GM19452 (cell line): ENCODE measurements at regions not wholly inside any gene's neighbourhood (a gene's known extent, or its start where the extent isn't known, plus 50 kb on each side); places are given as distances from the start of the nearest gene placed in this dataset.

Experiments
- ATAC-seq: cut with Tn5 transposase; IDR thresholded peaks from one replicate; pipeline ENCODE4 v1.9.1; 2021; ENCODE audit not compliant: unreplicated experiment

GRCh38 chr3:162170581-162170980 is 674.0 kb downstream of the OTOL1 start:
- no peak for ATAC-seq

GRCh38 chr3:162171970-162172369 is 675.4 kb downstream of the OTOL1 start:
- ATAC-seq = no peak

- no peak for ATAC-seq
These were observed 678.5 kb downstream of the OTOL1 start for GRCh38 chr3:162175145-162175544.

GRCh38 chr3:162175878-162176277 is 679.3 kb downstream of the OTOL1 start:
- no peak for ATAC-seq

GRCh38 chr3:162183440-162183839 is 686.8 kb downstream of the OTOL1 start:
- no peak for ATAC-seq

GRCh38 chr3:162192340-162193029 is 695.9 kb downstream of the OTOL1 start:
- ATAC-seq = no peak

GRCh38 chr3:162193148-162194095 is 696.8 kb downstream of the OTOL1 start:
- ATAC-seq = no peak

- no peak for ATAC-seq
These were observed 698.5 kb downstream of the OTOL1 start for GRCh38 chr3:162195147-162195546.

- ATAC-seq = no peak
These were observed 700.4 kb downstream of the OTOL1 start for GRCh38 chr3:162196964-162197363.

GRCh38 chr3:162200836-162201235 is 704.2 kb downstream of the OTOL1 start:
- no peak for ATAC-seq

- no peak for ATAC-seq
These were observed 710.0 kb downstream of the OTOL1 start for GRCh38 chr3:162206648-162207047.

- no peak for ATAC-seq
These were observed 714.9 kb downstream of the OTOL1 start for GRCh38 chr3:162211470-162211869.

GRCh38 chr3:162213196-162213595 is 716.6 kb downstream of the OTOL1 start:
- no peak for ATAC-seq

GRCh38 chr3:162213956-162214355 is 717.3 kb downstream of the OTOL1 start:
- no peak for ATAC-seq

GRCh38 chr3:162217647-162218046 is 721.0 kb downstream of the OTOL1 start:
- ATAC-seq = no peak

GRCh38 chr3:162218479-162218878 is 721.9 kb downstream of the OTOL1 start:
- ATAC-seq = no peak

GRCh38 chr3:162224746-162225145 is 728.1 kb downstream of the OTOL1 start:
- ATAC-seq = no peak

GRCh38 chr3:162236949-162237348 is 740.3 kb downstream of the OTOL1 start:
- ATAC-seq = no peak

GRCh38 chr3:162250782-162251181 is 754.2 kb downstream of the OTOL1 start:
- ATAC-seq = no peak

GRCh38 chr3:162262129-162262528 is 765.5 kb downstream of the OTOL1 start:
- ATAC-seq = no peak

GRCh38 chr3:162263596-162263995 is 767.0 kb downstream of the OTOL1 start:
- ATAC-seq = no peak
